NCI-H2196 (cell line): ENCODE measurements at regions not wholly inside any gene's neighbourhood (a gene's known extent, or its start where the extent isn't known, plus 50 kb on each side); places are given as distances from the start of the nearest gene placed in this dataset.

ENCODE experiments used
- DNase-seq: peaks from one replicate; lab custom pipeline; 2025; ENCODE audit not compliant: unreplicated experiment; lab: John Stamatoyannopoulos, UW

DNA sequence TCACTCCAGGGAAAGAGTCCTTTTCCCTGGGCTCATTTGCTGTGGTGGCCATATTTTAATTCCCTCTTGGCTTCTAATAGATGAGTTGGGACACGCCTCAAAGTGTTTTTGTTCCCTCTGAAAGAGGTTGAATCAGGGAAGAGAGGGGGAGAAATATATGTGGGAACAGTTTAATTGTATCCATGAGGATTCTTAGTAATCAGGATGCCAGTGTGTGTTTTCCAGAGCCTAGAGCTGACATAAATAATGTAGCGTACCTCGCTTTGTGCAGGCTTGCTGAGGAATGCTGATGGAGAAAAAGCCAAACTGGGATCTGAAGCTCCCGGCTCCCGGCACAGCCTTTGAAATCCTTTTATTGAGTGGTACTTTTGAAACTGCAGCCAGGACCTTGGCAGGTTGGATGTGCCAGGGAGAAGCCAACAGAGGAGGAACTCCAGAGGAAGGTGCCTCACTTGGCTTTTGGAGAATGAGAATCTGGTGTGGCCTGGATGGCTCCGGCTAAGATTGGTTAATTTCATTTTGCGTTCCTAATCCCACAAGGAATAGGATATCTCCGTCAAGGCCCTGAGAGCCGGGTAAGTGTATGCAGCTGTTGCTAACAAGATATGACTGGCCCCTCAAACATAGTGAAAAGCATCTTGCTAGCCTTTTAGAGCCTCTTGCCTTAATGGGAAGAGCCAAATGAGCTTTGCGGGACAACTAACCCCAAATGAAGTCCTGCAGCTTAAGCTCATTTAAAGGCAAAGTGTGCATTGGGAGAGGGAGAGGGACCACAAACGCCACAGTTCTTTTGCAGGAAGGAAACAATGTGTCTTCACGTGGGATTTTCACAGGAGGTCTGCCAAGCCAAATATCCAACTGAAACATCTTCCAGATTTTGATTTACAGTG, 471.1 kb upstream of the WWC1 start:
- no peak for DNase-seq

- DNase-seq: no peak
Measured at GRCh38 chr5:167821151-167821550, 470.3 kb upstream of the WWC1 start.

DNA sequence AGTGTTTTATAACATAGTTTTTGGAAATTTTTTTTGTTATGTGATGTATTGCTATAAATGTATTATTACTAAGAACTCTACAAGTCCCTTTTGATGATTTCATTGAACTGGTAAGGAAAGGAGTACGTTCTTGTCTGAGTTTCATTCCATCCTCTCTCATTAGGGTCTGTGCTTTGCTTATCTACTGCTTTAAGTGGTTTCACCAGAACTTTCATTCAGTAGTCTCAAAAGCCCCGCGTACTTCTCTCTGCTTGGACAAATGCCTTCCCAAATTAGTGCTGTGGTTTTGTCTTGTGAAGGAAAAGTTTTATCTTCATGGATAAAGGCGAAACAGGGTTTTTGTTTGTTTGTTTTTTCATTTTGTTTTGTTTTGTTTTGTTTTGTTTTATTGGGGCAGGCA, 469.8 kb upstream of the WWC1 start:
- no peak for DNase-seq

DNA sequence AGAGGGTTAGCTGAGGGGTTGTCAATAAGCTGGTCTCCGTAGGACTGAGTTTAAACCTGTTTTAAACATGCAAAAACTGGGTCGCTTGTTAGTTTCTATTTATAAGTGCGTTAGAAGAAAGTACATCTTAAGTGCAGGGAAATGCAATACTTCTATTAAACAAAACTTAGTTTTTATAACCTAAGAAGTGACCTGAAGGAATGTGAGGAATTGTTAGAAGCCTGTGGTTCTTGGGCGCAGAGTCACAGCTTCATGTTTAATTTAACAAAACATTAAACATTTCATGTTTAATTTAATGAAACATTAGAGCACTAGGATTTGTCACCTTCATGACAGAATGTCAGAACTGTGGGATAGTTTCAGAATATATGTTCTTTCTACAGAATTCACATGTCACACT, 469.2 kb upstream of the WWC1 start:
- DNase-seq: no peak

GRCh38 chr5:167823405-167823804, 468.0 kb upstream of the WWC1 start:
- DNase-seq: no peak

- no peak for DNase-seq
Measured at GRCh38 chr5:167827766-167828165, 463.7 kb upstream of the WWC1 start.

DNA sequence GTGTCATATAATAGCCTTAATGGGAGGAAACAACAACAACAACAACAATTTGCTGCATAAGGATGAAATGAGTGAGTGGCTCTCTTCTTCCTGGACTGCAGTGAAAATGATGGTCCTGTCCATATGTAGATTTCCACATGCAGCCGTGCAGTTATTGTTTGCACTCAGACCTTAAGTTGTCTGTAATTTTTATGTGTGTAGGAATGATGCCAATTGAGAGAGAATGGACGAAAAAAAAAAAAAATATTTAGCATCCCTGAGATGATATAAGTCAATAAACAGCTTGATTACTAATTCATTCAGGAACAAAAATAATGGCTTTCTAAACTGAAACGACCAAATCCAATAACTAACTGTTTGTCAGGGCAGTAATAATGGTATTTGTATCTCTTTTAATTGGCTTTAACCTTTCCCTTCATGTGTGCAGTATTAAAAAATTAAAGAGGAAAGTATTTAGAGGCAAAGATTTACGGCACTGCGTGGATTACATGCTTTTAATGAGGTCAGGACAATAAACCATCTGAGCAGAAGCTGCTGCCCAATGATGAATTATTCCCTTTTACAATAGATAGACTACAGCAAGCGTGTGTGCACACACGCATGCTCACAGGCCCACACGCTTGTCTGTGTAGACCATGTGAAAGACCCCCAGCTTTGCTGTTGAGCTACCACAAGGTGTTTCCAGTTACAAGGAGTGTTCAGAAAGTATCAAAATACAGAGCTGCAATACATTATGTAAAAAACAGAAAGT, 459.5 kb upstream of the WWC1 start:
- DNase-seq: no peak

DNA sequence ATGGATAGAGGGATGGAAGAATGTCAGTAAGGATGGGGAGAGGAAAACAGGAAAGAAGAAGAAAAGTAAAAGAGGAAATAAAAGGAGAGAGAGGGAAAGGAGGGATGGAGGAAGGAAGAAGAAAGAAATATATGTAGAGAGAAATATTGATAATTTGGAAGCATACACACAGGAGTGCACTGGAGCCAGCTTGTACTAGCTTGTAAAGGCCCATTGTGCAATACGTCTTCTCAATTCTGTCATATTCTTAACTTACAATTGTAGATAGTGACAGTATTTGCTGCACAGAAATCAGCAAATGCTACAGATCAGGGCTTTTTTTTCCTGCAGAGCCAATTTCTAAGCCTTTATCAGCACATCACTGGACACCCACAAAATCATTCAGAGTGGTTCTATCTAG, 458.8 kb upstream of the WWC1 start:
- no peak for DNase-seq

DNA sequence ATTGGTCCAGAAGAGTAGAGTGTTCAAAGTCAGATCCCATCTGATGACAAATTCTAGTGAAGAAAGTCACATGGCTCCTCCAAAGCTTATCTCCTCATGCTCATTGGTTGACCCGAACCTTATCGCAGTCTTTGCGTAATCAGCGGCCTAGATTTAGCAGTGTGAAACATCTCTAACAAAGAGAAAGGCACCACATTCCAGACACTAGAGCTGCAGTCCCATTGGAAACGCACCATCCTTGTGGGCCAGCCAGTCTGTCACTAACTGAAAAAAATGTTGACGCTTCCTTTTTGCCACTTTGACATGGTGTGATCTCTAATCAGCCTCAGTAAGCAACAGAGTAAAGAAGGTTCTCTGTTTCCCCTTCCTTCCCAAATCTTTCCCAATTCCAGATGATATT, 458.0 kb upstream of the WWC1 start:
- DNase-seq: no peak

DNA sequence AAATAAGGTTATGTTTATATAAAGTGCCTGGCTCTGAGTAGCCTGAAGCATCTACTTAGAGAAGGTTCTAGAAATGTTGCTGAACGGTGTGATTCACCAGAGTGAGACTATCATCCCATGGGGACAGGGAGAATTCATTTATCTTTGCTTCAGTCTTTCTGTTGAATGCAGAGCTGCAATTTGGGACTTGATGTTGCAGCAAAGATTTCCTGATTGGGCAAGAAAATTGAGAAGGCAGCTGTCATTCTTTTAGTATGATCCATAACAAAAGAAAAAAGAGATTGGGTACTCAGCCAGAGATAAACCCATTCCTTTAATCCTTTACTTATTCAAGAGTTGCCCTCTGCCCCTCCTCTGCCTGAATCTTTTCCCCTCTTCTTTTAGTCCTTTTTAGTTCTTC, 456.3 kb upstream of the WWC1 start:
- no peak for DNase-seq

DNA sequence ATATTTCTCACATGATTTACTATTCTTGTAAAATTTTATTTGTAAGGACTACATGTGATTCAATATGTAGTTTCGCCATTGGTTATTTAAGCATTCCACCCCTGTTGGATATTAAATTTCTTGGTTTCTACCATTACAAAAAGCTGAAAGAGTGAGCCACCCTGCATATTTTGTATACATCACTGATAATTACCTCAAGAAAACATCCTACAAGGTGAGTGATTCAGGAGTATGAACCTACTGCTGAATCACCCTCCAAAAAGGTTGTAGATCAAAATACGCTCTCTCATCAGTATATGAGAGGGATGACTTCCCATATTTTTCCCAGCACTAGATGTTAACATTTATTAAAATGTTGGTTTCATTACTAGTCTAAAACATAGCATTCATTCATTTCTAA, 454.3 kb upstream of the WWC1 start:
- DNase-seq: no peak

DNA sequence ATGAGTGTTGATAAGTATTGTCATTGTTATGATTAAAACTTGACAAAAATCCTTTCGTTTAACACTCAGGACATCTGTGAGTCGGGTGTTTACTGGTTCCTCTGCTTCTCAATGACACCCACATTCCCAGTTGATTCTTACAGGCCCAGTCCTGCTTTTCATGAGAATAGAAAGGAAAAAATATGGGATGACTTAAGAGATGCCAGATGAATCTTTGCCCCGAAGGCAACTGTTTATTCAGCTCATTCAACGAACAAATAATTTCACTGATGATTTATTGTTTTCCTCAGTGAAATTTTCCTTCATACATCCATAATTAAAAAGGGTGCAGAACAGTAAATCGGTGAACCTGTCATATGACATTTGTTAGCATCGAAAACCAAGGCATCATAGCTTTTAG, 452.4 kb upstream of the WWC1 start:
- DNase-seq: no peak

- no peak for DNase-seq
Measured at GRCh38 chr5:167840527-167841130, 450.8 kb upstream of the WWC1 start.

DNA sequence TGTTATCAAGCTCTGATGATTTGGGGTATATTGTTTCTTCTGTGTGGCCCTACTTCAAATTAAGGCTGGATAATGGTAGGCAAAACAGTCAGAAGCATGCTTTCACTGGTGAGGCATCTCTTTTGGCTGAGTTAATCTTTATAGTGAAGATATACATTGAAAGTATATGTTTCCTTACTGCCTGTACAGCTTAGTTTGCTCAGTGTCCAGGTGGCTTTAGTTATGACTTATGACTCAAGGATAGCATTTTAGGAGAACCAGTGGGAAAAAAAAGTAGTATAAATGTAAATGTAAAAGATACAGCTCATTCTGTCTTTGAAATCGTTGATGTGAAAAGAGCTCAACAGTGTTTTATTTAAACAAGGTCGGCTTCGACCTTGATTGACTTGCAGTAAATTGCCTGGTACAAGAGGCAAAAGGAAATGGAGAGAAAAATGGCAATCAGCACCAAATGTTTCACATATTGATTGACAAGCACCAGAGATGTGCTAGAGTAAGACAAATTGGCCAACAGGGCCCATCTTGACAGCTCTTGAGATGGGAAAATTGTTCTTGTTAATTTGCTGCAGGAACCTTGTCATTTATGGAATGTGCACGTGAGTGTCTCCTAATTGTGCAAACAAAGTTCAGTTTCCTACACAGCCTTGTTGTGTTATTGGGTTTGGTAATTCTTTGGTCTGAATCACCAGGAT, 447.4 kb upstream of the WWC1 start:
- DNase-seq: no peak

DNA sequence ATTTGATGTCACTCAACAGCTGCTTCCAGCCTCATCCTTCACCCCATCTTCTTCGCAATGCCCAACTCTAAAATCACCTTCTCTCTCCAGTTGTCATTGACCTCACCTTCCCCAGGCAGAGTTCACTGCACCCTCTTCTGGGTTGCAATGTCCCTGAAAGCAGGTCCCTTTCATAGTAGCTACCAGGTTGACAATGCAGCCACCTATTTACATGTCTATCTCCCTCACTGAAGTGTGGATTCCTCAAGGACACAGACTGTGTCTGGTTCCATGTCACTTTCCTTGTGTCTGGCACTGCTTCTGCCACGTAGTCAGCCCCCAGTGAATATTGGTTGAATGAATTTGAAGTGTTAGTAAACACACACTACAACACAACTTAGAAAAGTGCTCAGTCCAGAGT, 445.5 kb upstream of the WWC1 start:
- no peak for DNase-seq

DNA sequence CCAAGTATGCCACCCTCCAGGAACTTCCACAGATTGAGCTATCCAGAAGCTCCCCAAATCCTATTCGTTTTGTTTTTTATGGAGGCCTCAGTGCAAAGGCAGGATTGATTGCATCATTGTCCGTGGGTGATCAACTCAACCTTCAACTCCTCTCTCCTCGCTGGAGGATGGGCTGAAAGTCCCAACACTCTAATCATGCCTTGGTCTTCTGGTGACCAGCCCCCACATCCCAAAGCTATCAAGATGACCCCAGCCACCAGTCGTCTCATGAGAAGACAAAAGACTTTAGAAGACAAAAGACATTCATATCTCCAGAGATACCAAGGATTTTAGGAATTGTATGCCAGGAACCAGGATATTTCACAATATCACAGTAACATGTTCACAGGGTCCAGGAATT, 441.6 kb upstream of the WWC1 start:
- no peak for DNase-seq

- no peak for DNase-seq
Measured at GRCh38 chr5:167850911-167851310, 440.5 kb upstream of the WWC1 start.

DNA sequence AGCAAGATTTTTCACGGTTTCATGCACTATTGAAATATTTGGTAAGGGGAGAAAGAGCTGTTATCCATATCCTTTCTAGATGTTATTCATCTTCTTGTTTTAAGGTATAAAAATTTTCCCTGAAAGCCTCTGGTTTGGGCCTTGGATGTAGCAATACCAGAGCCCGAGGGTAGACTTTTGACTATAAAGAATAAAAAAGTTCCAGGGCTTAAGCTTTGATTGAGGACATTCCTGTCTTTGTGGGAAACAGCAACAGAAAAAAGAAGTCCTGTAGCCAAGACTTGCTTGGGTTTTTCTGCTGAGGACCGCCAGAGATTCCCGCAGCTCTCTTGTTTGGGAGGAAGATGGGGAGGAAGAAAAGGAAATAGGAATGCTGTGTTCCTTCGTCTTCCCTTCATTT, 440.0 kb upstream of the WWC1 start:
- no peak for DNase-seq

DNA sequence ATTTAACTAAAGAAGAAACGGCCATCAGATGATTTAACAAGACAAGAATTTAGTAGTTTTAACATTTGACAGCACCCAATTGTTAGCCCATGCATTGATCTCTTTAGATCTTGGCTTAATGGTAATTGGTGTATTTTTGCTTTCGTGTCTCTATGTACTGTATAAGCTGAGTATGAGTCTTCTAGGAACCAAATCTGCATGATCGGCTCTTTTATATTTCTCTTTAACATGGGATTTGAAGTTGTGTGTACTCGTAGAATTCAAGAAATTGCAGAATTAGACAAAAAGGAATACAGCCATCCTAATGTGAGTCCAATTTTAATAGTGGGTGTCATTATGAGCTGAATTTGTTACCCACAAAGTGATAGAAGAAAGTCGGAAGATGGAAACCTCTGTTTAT, 438.9 kb upstream of the WWC1 start:
- no peak for DNase-seq

GRCh38 chr5:167853421-167853820, 438.0 kb upstream of the WWC1 start:
- DNase-seq: no peak

DNA sequence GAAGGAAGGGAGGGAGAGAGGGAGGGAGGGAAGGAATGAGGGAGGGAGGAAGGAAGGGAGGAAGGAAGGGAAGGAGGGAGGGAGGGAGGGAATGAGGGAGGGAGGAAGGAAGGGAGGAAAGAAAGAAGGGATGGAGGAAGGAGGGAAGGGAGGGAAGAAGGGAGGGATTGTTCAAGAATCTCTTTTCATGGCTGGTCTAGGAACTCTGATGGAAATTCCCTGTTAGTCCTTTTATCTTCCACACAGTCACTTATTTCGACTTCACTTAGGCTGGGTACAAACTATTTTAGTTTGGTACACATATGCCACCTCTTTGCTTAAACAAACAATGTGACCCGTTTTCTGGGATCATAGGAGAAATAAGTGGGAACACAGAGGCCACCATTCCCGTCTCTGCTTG, 435.6 kb upstream of the WWC1 start:
- DNase-seq: no peak

DNA sequence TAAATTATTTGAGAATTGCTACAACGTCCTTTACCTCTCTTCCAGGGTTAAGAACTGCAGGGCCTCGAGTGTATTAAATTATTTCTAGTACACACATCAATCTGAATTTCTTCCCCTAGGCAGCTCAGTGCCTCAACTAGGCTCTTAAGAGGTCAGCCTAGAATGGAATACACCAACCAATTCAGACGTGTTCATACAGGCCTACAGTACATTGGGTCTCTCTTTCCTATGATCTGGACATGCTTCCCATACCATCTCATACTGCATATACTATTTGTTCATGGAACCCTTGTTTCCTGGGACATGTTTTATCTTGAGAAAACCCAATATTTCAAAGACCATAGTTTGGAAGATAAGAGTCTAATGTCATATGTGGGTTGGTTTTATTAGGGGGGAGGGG, 434.1 kb upstream of the WWC1 start:
- no peak for DNase-seq
